ENCODE measurements at regions not wholly inside any gene's neighbourhood (a gene's known extent, or its start where the extent isn't known, plus 50 kb on each side); places are given as distances from the start of the nearest gene placed in this dataset.

GRCh38 chr6:134425513-134425912 lies 107.6 kb upstream of the SGK1 start:
- FAIRE-seq (no peak), ATAC-seq (no peak), DNase-seq (ENCODE audit: low read depth in 1 of 2, low spot score in 1 of 2) (no peak)
- Histone ChIP-seq H3K4me3 (no peak overlapping the region), H3K9me3 (0 out of 3 replicates have a peak, but pooled peaks cover 1% of the 10 kb centered on the region), H3K4me2 (no peak overlapping the region), H3K4me1 (peaks cover 38% of the 10 kb centered on the region; the same call in 2 of the 3 replicates), H3K27ac (peak overlapping the region; percentile 24 to 54; a peak in 4 of 6 replicates)
- ChIA-PET CTCF (interaction anchor here (1.9 kb wide), 1 partner anchor 215 kb away, joined by 4 read pairs; no protein-coding TSS in a partner anchor), POLR2A (no interaction called here)
- 61% methylated on average over 6 of the region's 6 CpGs for WGBS (ENCODE audit: missing lambda C conversion rate)
- TF ChIP-seq CTCF (IDR thresholded peaks at IDR 0.05), result no peak
- TF ChIP-seq HOXB5 (CRISPR knock-in tag; IDR thresholded peaks at IDR 0.05), result no peak
- no peak for TF ChIP-seq PBX3 (IDR thresholded peaks at IDR 0.05)
- TF ChIP-seq MAZ (IDR thresholded peaks at IDR 0.05; ENCODE audit: borderline replicate concordance, low read depth, low read length), result no peak
- no peak for TF ChIP-seq CHD4 (IDR thresholded peaks at IDR 0.05; ENCODE audit: borderline replicate concordance)

GRCh38 chr6:134424798-134425170 lies 106.9 kb upstream of the SGK1 start:
- DNase-seq (ENCODE audit: low read depth in 1 of 2, low spot score in 1 of 2) (no peak), ATAC-seq (no peak), FAIRE-seq (no peak)
- ChIA-PET CTCF (no interaction called here), POLR2A (no interaction called here)
- 64% methylated on average over 1 of the region's 1 CpG for WGBS (ENCODE audit: missing lambda C conversion rate)
- H3K9me3 ChIP-seq, result peaks cover 8% of the 10 kb centered on the region; the same call in 1 of the 3 replicates
- peak overlapping the region; percentile 54 to 77; a peak in 4 of 6 replicates for H3K27ac ChIP-seq
- H3K4me3 ChIP-seq, result no peak overlapping the region
- TF ChIP-seq KDM5A (IDR thresholded peaks at IDR 0.05), result no peak
- H3K4me1 ChIP-seq, result peaks cover 42% of the 10 kb centered on the region; the same call in 2 of the 3 replicates
- H3K4me2 ChIP-seq, result no peak overlapping the region

GRCh38 chr6:134424165-134424797 lies 106.4 kb upstream of the SGK1 start:
- WGBS (ENCODE audit: missing lambda C conversion rate), result 56% methylated on average over 2 of the region's 2 CpGs
- ChIA-PET POLR2A (no interaction called here), CTCF (no interaction called here)
- no peak overlapping the region for H3K4me2 ChIP-seq
- ATAC-seq (no peak), DNase-seq (ENCODE audit: low read depth in 1 of 2, low spot score in 1 of 2) (no peak), FAIRE-seq (no peak)
- H3K27ac ChIP-seq, result peak overlapping the region; percentile 54 to 77; a peak in 3 of 6 replicates
- peaks cover 42% of the 10 kb centered on the region; the same call in 2 of the 3 replicates for H3K4me1 ChIP-seq
- TF ChIP-seq MAFK (IDR thresholded peaks at IDR 0.05; ENCODE audit: partially characterized antibody), result peak; percentile 4
- TF ChIP-seq ZSCAN20 (CRISPR knock-in tag; IDR thresholded peaks at IDR 0.05), result no peak
- H3K9me3 ChIP-seq, result peaks cover 8% of the 10 kb centered on the region; the same call in 1 of the 3 replicates
- H3K4me3 ChIP-seq, result no peak overlapping the region

GRCh38 chr6:134422426-134423231 lies 104.7 kb upstream of the SGK1 start:
- ATAC-seq (peak; percentile 83 to 91), DNase-seq (ENCODE audit: low read depth in 1 of 2, low spot score in 1 of 2) (peak; percentile 59 to 85), FAIRE-seq (no peak)
- no peak overlapping the region for H3K4me3 ChIP-seq
- peak overlapping the region; percentile 77 to 85 for H3K27ac ChIP-seq
- peak overlapping the region; percentile 62 for H3K4me2 ChIP-seq
- 4% methylated on average over 6 of the region's 6 CpGs for WGBS (ENCODE audit: missing lambda C conversion rate)
- peaks cover 42% of the 10 kb centered on the region; the same call in 2 of the 3 replicates for H3K4me1 ChIP-seq
- CTCF ChIA-PET, result interaction anchor here (1.1 kb wide), 1 partner anchor 197 kb away, joined by 3 read pairs; no protein-coding TSS in a partner anchor
- peaks cover 8% of the 10 kb centered on the region; the same call in 2 of the 3 replicates for H3K9me3 ChIP-seq
- POLR2A ChIA-PET, result interaction anchor here (0.5 to 0.9 kb wide), 4 partner anchors 15 to 470 kb away, joined by 3 read pairs; no protein-coding TSS in a partner anchor
- TF ChIP-seq BCL3 (IDR thresholded peaks at IDR 0.05), result 0 out of 3 replicates have a peak, but pooled peaks have one; percentile 21
- TF ChIP-seq JUNB (IDR thresholded peaks at IDR 0.05), result peak; percentile 93
- TF ChIP-seq RARB (CRISPR knock-in tag; IDR thresholded peaks at IDR 0.05), result no peak
- TF ChIP-seq HOXA7 (CRISPR knock-in tag; IDR thresholded peaks at IDR 0.05), result no peak
- peak in 1 of 2 experiments; percentile 39; a peak in 1 of 4 replicates for TF ChIP-seq CEBPB (IDR thresholded peaks at IDR 0.05)
- TF ChIP-seq GATA3 (IDR thresholded peaks at IDR 0.05; ENCODE audit: borderline replicate concordance), result peak; percentile 87; the same call in 1 of the 2 replicates
- peak; percentile 59 for TF ChIP-seq FOSL2 (IDR thresholded peaks at IDR 0.05)
- peak; percentile 90 for TF ChIP-seq FOSL2 (CRISPR knock-in tag; IDR thresholded peaks at IDR 0.05)
- TF ChIP-seq RAD21 (conservative IDR thresholded peaks at IDR 0.05 in 1 of 2, IDR thresholded peaks at IDR 0.05 in 1 of 2), result peak in 1 of 2 experiments; percentile 40; a peak in 4 of 5 replicates
- no peak for TF ChIP-seq ZC3H11A (IDR thresholded peaks at IDR 0.05)
- TF ChIP-seq EP300 (IDR thresholded peaks at IDR 0.05), result peak; percentile 55 to 70; a peak in 3 of 5 replicates
- peak; percentile 48 to 51; a peak in 1 of 5 replicates for TF ChIP-seq JUN (IDR thresholded peaks at IDR 0.05)
- peak; percentile 50; the same call in 1 of the 2 replicates for TF ChIP-seq MAX (IDR thresholded peaks at IDR 0.05)
